CD4-positive, alpha-beta T cell (primary cell): ENCODE measurements at regions not wholly inside any gene's neighbourhood (a gene's known extent, or its start where the extent isn't known, plus 50 kb on each side); places are given as distances from the start of the nearest gene placed in this dataset.
A peak's percentile ranks its signal among the peaks of the same experiment; 100 is the strongest.

ENCODE experiments used
- ATAC-seq: fragments of 200-7000 bp; cut with Tn5 transposase; one replicate; pipeline ENCODE4 v1.10.0; 2022; ENCODE audit warnings: mild to moderate bottlenecking; ENCODE audit not compliant: poor library complexity
- CTCF ChIA-PET: fragments of 350-600 bp; sonication (Branson Sonifier 250); formaldehyde crosslinking; loops from one replicate; lab custom pipeline; 2021; ENCODE audit warnings: antibody characterized with exemption, inconsistent platforms; lab: Charles Lee
- POLR2A ChIA-PET: fragments of 350-600 bp; sonication (Branson Sonifier 250); formaldehyde crosslinking; loops from one replicate; lab custom pipeline; 2021; ENCODE audit warnings: antibody characterized with exemption, inconsistent platforms; lab: Charles Lee
- DNase-seq, 14 experiments: peaks; one replicate each; pipeline ENCODE4 v3.0.0-alpha.2; 2013 to 2020; ENCODE audit warnings: mixed read lengths in 2 of 14
- H3K27ac ChIP-seq, 2 donors: one replicate each; pipeline versions ENCODE4 v1.5.1 to v1.7.0; 2013; ENCODE audit warnings: low read length in 2 of 2, low read depth in 1 of 2, mild to moderate bottlenecking in 1 of 2
- H3K27me3 ChIP-seq, 2 experiments: 1 replicate in 1 of 2; 2 replicates in 1 of 2; pipeline versions ENCODE4 v1.6.1 to v1.7.0; 2013; ENCODE audit warnings: low read length in 2 of 2, control low read depth in 1 of 2, mild to moderate bottlenecking in 1 of 2, moderate library complexity in 1 of 2; ENCODE audit not compliant: insufficient read depth in 2 of 2, control insufficient read depth in 1 of 2
- H3K36me3 ChIP-seq: one replicate; pipeline ENCODE4 v1.6.1; 2013; ENCODE audit warnings: low read length, control low read depth; ENCODE audit not compliant: insufficient read depth
- H3K4me1 ChIP-seq: one replicate; pipeline ENCODE4 v1.6.1; 2013; ENCODE audit warnings: low read length, control low read depth; ENCODE audit not compliant: insufficient read depth
- H3K4me3 ChIP-seq: one replicate; pipeline ENCODE4 v1.5.1; 2013; ENCODE audit warnings: mild to moderate bottlenecking, low read length, moderate library complexity
- H3K9me3 ChIP-seq, 2 experiments: 1 replicate in 1 of 2; 2 replicates in 1 of 2; pipeline versions ENCODE4 v1.6.1 to v1.7.0; 2013; ENCODE audit warnings: low read length in 2 of 2, mild to moderate bottlenecking in 2 of 2, control low read depth in 1 of 2, moderate library complexity in 1 of 2; ENCODE audit not compliant: control insufficient read depth in 1 of 2, insufficient read depth in 1 of 2
- H3K27ac Mint-ChIP-seq: one replicate; pipeline ENCODE4 v1.8.0; 2020; ENCODE audit warnings: mixed read lengths
- H3K27me3 Mint-ChIP-seq: one replicate; pipeline ENCODE4 v1.8.0; 2021; ENCODE audit warnings: mixed read lengths
- H3K36me3 Mint-ChIP-seq: one replicate; pipeline ENCODE4 v1.8.0; 2021; ENCODE audit warnings: low read depth, mixed read lengths
- H3K4me1 Mint-ChIP-seq: one replicate; pipeline ENCODE4 v1.8.0; 2021; ENCODE audit warnings: low read depth, mixed read lengths
- H3K4me3 Mint-ChIP-seq: one replicate; pipeline ENCODE4 v1.8.0; 2020; ENCODE audit warnings: mild to moderate bottlenecking, mixed read lengths
- H3K9me3 Mint-ChIP-seq: one replicate; pipeline ENCODE4 v1.8.0; 2020; ENCODE audit warnings: mixed read lengths
- intact Hi-C, 2 experiments: fragments of 100-400 bp; cut with DNase I in 1 of 2; cut with micrococcal nuclease in 1 of 2; formaldehyde crosslinking; loops; one replicate each; pipeline versions ENCODE4 v1.15.1 to v1.9.0; 2023 to 2025; cut with DNase I, micrococcal nuclease
- TF ChIP-seq, protein P1 (sequence below): fragments of 200-600 bp; IDR thresholded peaks from one replicate; pipeline ENCODE4 v1.8.0; 2022; ENCODE audit warnings: antibody characterized with exemption, mild to moderate bottlenecking

GRCh38 chr6:113636357-113636824 is 220.8 kb upstream of the MARCKS start:
- Mint-ChIP-seq H3K4me1 (peaks cover 9% of the 10 kb centered on the region), H3K36me3 (no peaks in the 10 kb centered on the region), H3K27me3 (no peaks in the 10 kb centered on the region), H3K9me3 (no peaks in the 10 kb centered on the region), H3K4me3 (no peak overlapping the region), H3K27ac (no peak overlapping the region)
- TF ChIP-seq, protein P1, sequence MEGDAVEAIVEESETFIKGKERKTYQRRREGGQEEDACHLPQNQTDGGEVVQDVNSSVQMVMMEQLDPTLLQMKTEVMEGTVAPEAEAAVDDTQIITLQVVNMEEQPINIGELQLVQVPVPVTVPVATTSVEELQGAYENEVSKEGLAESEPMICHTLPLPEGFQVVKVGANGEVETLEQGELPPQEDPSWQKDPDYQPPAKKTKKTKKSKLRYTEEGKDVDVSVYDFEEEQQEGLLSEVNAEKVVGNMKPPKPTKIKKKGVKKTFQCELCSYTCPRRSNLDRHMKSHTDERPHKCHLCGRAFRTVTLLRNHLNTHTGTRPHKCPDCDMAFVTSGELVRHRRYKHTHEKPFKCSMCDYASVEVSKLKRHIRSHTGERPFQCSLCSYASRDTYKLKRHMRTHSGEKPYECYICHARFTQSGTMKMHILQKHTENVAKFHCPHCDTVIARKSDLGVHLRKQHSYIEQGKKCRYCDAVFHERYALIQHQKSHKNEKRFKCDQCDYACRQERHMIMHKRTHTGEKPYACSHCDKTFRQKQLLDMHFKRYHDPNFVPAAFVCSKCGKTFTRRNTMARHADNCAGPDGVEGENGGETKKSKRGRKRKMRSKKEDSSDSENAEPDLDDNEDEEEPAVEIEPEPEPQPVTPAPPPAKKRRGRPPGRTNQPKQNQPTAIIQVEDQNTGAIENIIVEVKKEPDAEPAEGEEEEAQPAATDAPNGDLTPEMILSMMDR = no peak
- intact Hi-C loops = no loop called here
- Histone ChIP-seq H3K4me1 (peaks cover 9% of the 10 kb centered on the region), H3K9me3 (no peaks in the 10 kb centered on the region), H3K4me3 (no peak overlapping the region), H3K36me3 (no peaks in the 10 kb centered on the region), H3K27ac (no peak overlapping the region), H3K27me3 (no peaks in the 10 kb centered on the region)
- no peak for DNase-seq
- no peak for ATAC-seq
- POLR2A ChIA-PET = no interaction called here
- CTCF ChIA-PET = interaction anchor here (1.0 kb wide), 1 partner anchor 24 kb away, joined by 3 read pairs; no protein-coding TSS in a partner anchor

DNA sequence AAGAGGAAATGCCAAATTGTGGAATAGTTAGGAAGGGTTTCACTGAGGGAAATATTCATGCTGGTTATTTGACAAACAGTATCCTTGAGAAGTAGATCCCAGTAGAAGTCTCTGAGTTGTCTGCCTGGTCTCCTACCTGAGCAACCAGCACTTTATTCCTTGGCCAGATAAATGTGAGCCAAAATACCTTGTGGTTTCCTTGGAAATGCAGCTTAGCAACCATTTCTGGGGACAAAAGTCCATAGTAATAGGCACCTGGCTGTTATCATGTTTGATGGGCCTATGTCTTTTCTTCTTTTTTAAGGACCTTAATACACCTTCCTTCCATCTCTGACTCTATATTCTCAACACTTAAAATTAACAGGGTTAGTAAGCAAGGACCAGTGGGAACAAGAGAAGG is 217.1 kb upstream of the MARCKS start:
- H3K4me3 Mint-ChIP-seq = no peak overlapping the region
- no peak for DNase-seq
- intact Hi-C loops = no loop called here
- no peaks in the 10 kb centered on the region for H3K4me1 Mint-ChIP-seq
- H3K9me3 ChIP-seq = no peaks in the 10 kb centered on the region
- no peaks in the 10 kb centered on the region for H3K27me3 ChIP-seq
- TF ChIP-seq, protein P1 = no peak
- CTCF ChIA-PET = no interaction called here
- H3K4me1 ChIP-seq = no peaks in the 10 kb centered on the region
- ATAC-seq = no peak
- no peak overlapping the region for H3K27ac ChIP-seq
- POLR2A ChIA-PET = no interaction called here
- no peaks in the 10 kb centered on the region for H3K36me3 Mint-ChIP-seq
- H3K27me3 Mint-ChIP-seq = no peaks in the 10 kb centered on the region
- no peak overlapping the region for H3K4me3 ChIP-seq
- no peak overlapping the region for H3K27ac Mint-ChIP-seq
- H3K36me3 ChIP-seq = no peaks in the 10 kb centered on the region
- H3K9me3 Mint-ChIP-seq = no peaks in the 10 kb centered on the region

- intact Hi-C loops = no loop called here
- peak in 2 of 14 experiments; percentile 24 to 29 for DNase-seq
- ChIA-PET CTCF (interaction anchor here (0.6 to 1.0 kb wide), 4 partner anchors 10 to 14 kb away, joined by 3 to 6 read pairs (median 4); no protein-coding TSS in a partner anchor), POLR2A (no interaction called here)
- Mint-ChIP-seq H3K9me3 (no peaks in the 10 kb centered on the region), H3K27ac (no peak overlapping the region), H3K27me3 (no peaks in the 10 kb centered on the region), H3K4me3 (no peak overlapping the region), H3K4me1 (no peaks in the 10 kb centered on the region), H3K36me3 (no peaks in the 10 kb centered on the region)
- H3K9me3 ChIP-seq = no peaks in the 10 kb centered on the region
- no peak overlapping the region for H3K27ac ChIP-seq
- TF ChIP-seq, protein P1 = no peak
- no peak for ATAC-seq
- H3K4me1 ChIP-seq = no peaks in the 10 kb centered on the region
- no peaks in the 10 kb centered on the region for H3K27me3 ChIP-seq
- no peak overlapping the region for H3K4me3 ChIP-seq
- H3K36me3 ChIP-seq = no peaks in the 10 kb centered on the region
These were observed 215.0 kb upstream of the MARCKS start for GRCh38 chr6:113642001-113642713.
